ENCODE measurements at regions not wholly inside any gene's neighbourhood (a gene's known extent, or its start where the extent isn't known, plus 50 kb on each side); places are given as distances from the start of the nearest gene placed in this dataset.

- Mint-ChIP-seq H3K4me1 (no peaks in the 10 kb centered on the region), H3K27ac (no peak overlapping the region), H3K9me3 (no peaks in the 10 kb centered on the region), H3K27me3 (ENCODE audit: low read depth) (peaks cover 11% of the 10 kb centered on the region), H3K36me3 (no peaks in the 10 kb centered on the region), H3K4me3 (no peak overlapping the region)
- no peak for DNase-seq (ENCODE audit: low spot score in 2 of 2, unreplicated experiment in 2 of 2)
- TF ChIP-seq CTCF (IDR thresholded peaks at IDR 0.05; ENCODE audit: unreplicated experiment): no peak
These were observed 1118.6 kb downstream of the SORCS3 start for GRCh38 chr10:105759669-105760068.

DNA sequence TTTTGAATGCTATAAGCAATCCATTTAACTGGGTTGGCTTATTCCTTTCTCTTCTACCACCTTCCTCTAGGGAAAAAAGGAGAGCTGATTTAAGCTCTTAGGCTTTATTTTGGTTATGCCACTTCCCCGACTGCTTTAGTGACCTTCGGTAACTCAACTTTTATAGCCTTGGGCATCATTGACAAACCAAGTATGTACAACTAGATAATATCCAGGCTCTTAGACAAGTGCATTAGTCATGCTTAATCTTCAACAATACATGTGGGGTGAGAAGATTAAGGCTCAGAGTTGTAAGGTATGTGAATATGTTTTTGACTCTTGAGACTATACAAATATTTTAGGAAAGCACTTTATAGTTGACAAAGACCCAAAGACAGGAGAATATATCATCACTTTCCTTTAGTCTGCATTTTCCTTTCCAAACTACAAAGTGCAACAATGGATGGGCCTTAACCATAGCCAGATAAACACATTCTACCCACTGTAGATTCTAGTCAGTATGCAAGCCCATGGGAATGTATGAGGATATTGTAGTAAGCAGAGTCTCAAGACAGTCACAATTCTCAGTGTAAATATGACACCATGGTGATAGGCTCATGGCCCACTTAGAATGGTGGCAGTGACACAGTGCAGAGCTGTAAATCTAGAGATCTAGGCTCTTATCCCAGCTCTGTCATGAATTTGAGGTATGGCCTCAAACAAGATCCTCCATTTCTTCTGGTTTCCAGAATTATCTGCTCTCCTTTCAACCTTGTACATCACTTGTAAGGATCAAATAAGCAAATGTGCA lies 1117.3 kb downstream of the SORCS3 start:
- Mint-ChIP-seq H3K27me3 (ENCODE audit: low read depth) (peaks cover 1% of the 10 kb centered on the region), H3K4me1 (no peaks in the 10 kb centered on the region), H3K36me3 (no peaks in the 10 kb centered on the region), H3K4me3 (no peak overlapping the region), H3K9me3 (no peaks in the 10 kb centered on the region), H3K27ac (no peak overlapping the region)
- TF ChIP-seq CTCF (IDR thresholded peaks at IDR 0.05; ENCODE audit: unreplicated experiment): no peak
- no peak for DNase-seq (ENCODE audit: low spot score in 2 of 2, unreplicated experiment in 2 of 2)

DNA sequence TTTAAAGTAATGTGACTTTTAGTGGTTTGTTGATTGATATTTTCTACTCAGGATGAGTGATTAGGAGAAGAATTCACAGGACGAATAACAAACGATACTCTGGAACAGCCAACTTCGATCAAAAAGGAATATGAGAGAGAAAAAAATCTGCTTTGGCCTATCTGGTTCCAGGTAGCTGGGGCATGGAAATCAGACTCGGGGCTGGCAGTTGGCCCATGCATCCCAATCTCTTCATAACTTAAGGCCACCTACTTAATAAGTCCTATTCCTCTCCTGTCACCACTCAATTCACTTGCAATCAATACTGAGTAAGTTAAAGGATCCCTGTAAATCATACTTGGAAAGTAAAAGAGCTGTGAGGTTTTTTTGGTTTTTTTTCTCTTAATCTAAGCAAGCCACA lies 1116.2 kb downstream of the SORCS3 start:
- DNase-seq (ENCODE audit: low spot score in 2 of 2, unreplicated experiment in 2 of 2): no peak
- no peak overlapping the region for H3K4me3 Mint-ChIP-seq
- no peak for TF ChIP-seq CTCF (IDR thresholded peaks at IDR 0.05; ENCODE audit: unreplicated experiment)
- H3K36me3 Mint-ChIP-seq: no peaks in the 10 kb centered on the region
- no peaks in the 10 kb centered on the region for H3K9me3 Mint-ChIP-seq
- H3K27me3 Mint-ChIP-seq (ENCODE audit: low read depth): peaks cover 2% of the 10 kb centered on the region
- no peaks in the 10 kb centered on the region for H3K4me1 Mint-ChIP-seq
- H3K27ac Mint-ChIP-seq: no peak overlapping the region

GRCh38 chr10:105756386-105756785 lies 1115.3 kb downstream of the SORCS3 start:
- TF ChIP-seq CTCF (IDR thresholded peaks at IDR 0.05; ENCODE audit: unreplicated experiment): no peak
- Mint-ChIP-seq H3K27me3 (ENCODE audit: low read depth) (peaks cover 6% of the 10 kb centered on the region), H3K27ac (no peak overlapping the region), H3K4me1 (no peaks in the 10 kb centered on the region), H3K9me3 (no peaks in the 10 kb centered on the region), H3K36me3 (no peaks in the 10 kb centered on the region), H3K4me3 (no peak overlapping the region)
- DNase-seq (ENCODE audit: low spot score in 2 of 2, unreplicated experiment in 2 of 2): no peak

- no peak for DNase-seq (ENCODE audit: low spot score in 2 of 2, unreplicated experiment in 2 of 2)
- Mint-ChIP-seq H3K27me3 (ENCODE audit: low read depth) (peaks cover 14% of the 10 kb centered on the region), H3K27ac (no peak overlapping the region), H3K4me1 (no peaks in the 10 kb centered on the region), H3K4me3 (no peak overlapping the region), H3K36me3 (no peaks in the 10 kb centered on the region), H3K9me3 (no peaks in the 10 kb centered on the region)
- TF ChIP-seq CTCF (IDR thresholded peaks at IDR 0.05; ENCODE audit: unreplicated experiment): no peak
These were observed 1110.6 kb downstream of the SORCS3 start for GRCh38 chr10:105751688-105752087.

Data from mesothelial cell of epicardium (in vitro differentiated cells).